ENCODE measurements at regions not wholly inside any gene's neighbourhood (a gene's known extent, or its start where the extent isn't known, plus 50 kb on each side); places are given as distances from the start of the nearest gene placed in this dataset.

DNA sequence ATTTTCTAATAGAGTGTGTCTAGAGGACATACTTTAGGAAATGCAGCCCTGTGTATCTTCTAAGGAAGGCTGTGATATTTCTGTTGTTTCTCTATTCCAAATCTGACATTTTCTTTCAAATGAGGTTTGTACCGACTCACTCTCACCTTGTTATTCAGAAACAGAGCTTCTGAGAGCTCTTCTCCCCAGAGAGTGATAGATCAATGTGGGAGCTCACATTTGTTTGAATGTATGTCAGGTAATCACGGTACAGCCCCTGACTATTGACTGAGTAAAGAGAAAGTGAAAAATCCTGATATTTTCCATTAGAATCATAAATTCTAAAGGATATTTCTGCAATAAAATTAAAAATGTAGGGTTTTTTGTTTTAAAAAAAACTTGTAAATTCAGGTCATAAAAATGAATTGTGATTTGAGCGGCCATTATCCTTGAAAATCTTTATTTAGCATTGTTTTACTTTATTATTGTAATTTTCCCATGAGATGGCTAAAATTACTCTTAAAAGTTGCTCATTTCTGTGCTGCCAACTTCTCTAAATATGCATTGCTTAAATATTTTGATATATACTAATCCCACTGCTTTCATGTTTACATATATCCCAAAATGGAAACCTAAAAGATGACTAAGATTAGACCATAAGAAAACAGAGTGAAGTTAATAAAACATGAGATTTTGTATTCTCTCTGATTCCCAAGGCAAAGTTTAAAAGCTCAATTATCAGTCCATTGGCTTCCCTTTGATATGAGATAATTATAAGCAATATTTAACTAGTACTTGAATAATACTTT lies 1226.8 kb upstream of the CITED2 start:
- DNase-seq, result no peak

DNA sequence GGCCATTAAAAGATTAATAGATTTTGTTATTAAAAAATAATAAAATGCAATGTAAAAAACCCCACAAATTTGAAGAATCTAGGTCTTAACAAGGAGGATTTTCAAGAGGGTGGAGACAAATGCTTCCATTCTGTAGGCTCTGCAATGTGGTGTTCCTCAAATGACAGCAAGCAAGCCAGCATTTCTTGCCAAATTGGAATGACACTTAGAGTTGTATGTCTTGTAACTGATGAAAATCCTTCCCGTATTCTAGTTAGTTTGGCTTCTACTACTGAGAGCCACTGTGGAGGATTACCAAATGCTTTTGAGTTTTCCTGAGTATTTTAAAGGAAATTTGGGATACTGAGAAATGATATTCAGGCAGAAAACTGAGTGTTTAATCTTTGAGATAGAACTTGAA lies 1225.5 kb upstream of the CITED2 start:
- peak; percentile 41 for DNase-seq

DNA sequence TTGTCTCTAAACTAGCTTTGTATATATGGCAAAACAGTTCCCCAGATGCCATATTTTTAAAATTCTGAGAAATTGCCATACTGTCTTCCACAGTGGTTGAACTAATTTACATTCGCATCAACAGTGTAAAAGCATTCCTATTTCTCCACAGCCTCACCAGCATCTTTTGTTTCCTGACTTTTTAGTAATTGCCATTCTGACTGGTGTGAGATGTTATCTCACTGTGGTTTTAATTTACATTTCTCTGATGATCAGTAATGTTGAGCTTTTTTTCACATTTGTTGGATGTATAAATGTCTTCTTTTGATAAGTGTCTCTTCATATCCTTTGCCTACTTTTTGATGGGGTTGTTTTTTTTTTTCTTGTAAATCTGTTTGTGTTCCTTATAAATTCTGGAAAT lies 1222.7 kb upstream of the CITED2 start:
- DNase-seq, result no peak

DNA sequence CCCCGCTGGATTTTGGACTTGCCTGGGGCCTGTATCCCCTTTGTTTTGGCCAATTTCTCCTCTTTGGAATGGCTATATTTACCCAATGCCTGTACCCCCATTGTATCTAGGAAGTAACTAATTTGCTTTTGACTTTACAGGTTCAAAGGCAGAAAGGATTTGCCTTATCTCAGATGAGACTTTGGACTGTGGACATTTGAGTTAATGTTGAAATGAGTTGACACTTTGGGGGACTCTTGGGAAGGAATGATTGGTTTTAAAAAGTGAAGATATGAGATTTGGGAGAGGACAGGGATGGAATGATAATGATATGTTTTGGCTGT lies 1220.3 kb upstream of the CITED2 start:
- DNase-seq, result no peak

DNA sequence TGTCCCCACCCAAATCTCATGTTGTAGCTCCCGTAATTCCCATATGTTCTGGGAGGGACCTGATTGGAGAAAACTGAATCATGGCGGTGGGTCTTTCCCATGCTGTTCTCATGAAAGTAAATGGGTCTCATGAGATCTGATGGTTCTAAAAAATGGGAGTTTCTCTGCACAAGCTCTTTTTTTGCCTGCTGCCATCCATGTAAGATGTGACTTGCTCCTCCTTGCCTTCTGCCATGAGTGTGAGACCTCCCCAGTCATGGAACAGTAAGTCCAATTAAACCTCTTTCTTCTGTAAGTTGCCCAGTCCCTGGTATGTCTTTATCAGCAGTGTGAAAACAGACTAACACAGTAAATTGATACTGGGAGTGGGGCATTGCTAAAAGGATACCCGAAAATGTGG lies 1218.4 kb upstream of the CITED2 start:
- DNase-seq, result no peak

DNA sequence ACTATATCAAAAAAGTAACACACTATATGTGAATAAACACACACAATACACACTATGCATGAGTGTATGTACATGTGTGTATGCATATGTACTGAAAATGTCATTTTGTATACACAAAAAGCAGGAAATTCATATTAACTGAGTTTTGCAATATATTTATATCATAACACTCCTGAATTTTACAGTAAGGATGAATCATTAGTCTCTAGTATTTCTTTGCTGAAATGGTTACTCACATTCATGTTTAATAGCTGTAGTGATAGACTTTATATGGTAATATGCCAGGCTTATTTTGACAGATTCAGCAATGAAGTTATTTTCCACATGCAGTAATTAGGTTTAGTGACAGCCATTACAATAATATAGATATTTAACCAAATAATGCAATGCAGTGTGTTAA lies 1216.2 kb upstream of the CITED2 start:
- DNase-seq, result no peak

DNA sequence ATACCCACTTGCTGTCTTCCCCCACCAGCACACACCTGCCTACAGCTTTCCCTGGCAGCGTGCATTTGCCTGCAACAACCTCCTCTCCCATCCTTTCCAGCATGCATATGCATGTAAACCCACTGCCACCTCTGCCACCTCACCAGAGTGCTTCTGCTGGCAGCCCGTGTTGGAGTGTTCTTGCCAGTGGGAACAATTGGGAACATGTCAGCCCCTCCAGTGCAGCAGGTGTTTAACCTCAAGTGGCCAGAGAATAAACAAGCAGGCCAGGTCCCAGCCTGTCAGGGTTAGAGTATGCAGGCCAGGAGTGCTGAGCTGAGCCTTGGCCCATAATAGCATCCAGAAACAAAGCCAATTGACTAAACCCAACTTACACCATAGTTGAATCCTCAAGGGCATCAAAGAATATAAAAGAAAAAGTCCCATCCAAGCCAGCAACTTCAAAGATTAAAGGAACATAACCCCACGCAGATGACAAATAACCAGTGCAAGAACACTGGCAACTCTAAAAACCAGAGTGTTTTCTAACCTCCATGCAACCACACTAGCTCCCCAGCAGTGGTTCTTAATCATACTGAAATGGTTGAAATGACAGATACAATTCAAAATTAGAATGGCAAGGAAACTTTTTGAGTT lies 1212.1 kb upstream of the CITED2 start:
- no peak for DNase-seq

DNA sequence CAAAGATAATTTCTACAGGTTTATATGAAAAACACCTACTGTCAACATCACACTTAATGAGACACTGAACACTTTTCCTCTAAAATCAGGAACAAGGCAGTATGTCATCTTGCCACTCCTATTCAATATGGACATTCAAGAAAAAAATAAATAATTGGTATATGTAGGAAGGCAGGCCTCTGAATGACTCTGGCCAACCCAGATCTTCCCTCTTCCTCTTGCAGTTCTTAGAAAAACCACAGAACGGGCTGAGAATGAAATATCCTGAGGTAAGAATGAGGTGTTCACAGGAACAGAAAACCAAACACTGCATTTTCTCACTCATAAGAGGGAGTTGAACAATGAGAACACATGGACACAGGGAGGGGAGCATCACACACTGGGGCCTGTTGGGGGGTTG lies 1207.2 kb upstream of the CITED2 start:
- no peak for DNase-seq

DNA sequence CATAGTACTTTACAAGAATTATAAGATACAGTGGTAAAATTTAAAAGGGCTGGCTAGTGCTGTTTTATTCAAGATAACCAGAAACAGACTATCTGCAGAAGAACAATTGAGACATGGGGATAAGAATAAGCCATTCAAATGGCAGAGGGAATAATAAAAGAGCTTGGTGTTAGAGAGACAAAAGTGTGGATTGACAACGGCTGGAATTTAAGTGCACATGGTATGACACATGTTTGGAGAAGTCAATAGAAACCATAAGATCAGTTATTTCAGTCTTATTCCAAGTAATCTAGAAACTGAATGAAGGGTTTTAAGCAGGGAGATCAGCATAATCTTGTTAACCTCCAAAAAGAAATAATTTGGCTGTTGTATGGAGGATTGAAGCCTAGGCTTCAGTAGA lies 1205.5 kb upstream of the CITED2 start:
- DNase-seq, result no peak

DNA sequence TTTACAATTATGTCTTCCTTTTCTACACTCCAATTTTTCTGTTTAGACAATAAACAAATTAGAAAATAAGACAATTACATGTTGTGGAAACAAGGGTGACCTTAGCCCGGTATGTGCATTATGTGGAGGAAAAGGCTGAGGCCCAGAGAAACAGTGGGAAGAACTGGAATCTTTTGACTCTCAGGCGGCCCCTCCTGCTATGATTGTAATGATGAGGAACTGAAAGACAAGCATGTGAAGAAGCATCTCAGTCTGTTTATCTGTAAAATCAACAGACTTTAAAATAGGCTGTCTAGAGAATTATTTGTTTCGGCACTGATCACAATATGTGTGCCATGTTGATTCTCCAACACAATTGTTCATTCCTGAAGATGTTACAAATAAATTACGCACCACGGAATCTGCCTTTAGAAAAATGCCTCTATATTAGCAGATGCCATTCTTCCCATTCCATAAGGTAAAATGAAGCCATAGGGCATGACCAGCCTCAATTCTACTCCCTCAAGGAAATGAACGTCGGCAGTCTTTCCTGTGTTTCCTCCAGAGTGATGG lies 1201.6 kb upstream of the CITED2 start:
- DNase-seq, result no peak

DNA sequence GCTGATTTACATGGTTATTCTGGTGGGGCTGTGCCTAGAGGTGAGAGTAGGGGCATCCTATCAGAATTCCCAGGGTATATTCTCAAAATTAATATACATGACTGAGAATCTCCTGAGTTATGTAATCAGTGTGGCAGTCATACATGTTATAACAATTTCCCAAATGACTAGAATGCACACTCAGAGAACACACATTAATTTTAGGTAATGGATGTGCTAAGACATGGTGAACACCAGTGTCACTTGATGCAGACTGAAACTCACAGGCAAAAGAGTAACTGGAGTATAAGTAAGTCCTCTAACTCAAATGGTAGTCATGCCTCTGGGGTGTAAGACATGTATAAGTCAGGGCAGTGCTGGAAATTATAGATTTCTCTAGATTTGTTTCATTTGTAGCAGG lies 1198.4 kb upstream of the CITED2 start:
- DNase-seq, result no peak

DNA sequence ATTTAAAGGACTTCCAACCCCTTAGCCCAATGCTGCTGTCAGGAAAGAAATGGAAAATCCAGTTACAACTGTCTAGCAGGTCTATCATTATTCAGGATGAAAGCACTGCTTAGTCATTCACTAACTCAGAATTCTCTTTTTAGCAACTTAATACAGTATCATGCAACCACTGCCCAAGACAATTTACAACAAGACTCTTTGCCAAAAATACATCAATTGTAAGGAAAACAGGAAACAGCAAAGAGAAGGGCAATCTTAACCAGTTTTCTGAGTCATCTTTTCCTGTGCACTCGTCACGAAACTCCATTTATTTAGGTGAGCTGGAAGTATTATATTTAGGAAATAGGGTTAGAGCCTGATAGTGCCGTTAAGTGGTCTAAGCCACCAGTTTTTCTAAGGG lies 1197.7 kb upstream of the CITED2 start:
- DNase-seq, result peak; percentile 14

DNA sequence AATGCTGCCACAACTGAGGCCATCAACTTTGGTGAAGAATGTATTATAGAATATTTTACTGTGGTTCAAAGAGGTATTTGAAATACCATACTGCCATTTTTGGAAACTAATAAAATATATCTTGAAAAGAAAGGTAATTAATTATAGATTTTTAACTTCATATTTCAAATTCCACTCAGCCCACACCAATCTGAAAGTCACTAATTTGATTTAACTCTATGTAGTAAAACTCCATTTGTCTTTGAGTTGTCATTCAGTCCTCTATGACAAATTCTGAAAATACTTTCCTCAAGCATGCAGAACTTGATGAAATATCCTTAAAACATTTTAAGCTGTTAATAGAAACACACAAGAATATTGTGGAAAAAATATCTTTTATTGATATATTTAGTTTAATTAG lies 1196.7 kb upstream of the CITED2 start:
- no peak for DNase-seq

DNA sequence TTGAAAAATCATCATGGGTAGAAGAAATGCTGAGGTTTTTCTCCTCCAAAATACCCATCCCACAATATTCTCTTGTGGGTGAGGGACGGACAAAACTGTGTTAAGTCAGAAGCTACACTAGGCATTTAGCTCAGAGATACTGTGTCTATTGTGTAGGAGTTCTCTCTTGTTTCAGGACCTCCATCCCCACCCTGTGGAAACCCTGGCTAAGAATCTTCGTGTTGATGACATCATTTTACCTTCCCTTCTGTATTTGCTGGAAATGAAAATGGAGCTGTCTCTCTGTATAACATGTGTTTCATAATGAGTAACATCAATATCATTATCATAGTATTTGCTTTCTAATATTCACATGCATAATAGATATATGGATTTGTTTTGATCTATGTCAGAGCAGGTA lies 1193.0 kb upstream of the CITED2 start:
- peak; percentile 14 for DNase-seq

DNA sequence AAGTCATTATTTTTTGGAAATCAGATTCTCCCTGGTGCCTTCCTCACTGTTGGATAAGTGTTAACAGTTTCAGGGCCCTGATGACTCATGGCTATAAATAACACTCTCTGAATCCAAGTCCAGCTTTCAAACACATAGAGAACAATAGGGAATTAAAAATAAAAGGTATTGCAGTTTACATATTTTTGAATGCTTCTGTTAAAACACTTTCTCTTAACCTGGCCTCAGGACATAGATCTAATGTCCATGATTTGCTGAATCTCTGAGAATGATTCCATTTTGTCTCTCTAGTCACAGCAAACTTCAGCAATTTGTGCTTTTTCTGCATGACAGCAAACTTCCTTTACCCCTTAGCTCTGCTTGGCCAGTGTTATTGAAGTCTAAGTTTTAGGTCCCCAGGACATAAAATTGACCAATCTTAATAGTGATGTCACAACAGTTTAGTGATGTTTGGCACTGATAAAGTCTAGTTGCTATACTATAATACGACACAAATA lies 1192.4 kb upstream of the CITED2 start:
- DNase-seq, result peak; percentile 27

DNA sequence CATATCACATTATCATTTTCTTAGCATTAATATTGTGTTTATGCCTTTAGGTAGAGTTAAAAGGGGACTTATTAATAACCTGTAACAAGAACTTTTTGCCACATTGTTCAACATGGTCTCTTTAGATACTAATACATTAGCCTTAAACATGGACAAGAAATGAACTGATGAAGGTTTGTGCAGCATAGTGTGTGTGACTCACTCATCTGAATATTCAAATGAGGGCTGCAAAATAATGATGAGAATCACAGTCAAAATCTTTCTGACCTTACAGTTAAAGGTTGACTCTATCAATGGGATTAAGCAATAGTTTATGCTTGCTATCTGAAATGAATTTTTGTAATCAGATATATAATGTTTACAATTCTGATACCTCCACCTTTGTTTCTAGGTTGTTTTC lies 1189.3 kb upstream of the CITED2 start:
- DNase-seq, result no peak

DNA sequence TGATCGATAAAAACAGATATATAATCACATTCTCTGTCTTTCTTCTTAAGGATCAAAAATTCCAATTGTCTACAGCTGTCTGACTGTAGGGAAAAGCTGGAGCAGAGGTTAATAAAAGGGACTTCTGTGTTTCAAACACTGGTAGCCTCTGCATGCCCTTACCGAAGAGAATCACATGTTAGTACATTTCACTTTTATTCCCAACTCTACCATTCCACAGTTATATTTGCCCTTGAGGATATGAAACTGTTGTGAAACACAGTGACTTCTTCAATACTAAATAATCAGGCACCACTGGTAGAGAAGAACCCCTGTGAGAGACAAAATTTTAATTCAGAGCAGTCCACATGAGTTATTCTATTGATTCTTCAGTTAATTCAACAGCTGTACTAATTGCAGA lies 1187.3 kb upstream of the CITED2 start:
- no peak for DNase-seq

DNA sequence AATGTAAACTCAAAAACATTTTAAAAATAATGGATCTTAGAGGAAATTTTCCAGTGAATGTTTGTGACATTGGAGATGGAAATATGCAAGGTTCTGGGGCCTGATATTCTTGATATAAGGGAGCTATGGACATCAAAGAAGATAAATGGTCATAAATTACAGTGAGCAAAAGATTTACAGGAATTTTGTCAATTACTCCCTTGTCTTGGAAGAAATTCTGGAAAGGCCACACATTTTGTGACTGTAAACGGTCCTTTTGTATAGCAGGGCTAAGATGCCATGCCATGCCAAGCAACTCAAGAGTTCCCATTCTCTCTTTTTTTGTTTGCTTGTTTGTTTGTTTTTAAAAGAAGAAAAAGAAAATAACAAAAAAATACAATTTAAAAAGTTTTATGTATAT lies 1186.2 kb upstream of the CITED2 start:
- no peak for DNase-seq

DNA sequence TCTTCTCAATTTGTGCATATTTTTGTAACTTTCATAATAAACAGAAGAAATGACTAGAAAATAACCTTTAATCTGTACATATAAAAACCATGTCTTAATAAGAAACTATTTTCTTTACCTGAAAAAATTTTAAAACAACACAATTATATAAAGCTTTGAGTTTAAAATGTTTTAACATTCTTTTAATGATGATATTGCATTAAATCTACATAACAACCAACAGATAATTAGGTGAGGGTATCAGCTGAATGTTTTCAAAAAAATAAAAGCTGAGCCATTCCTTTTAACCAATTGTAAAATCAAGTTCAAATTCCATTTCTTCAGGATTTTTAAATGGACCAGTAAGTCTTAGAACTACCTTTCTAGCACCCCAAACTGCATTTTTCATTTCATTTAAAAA lies 1185.0 kb upstream of the CITED2 start:
- no peak for DNase-seq

DNA sequence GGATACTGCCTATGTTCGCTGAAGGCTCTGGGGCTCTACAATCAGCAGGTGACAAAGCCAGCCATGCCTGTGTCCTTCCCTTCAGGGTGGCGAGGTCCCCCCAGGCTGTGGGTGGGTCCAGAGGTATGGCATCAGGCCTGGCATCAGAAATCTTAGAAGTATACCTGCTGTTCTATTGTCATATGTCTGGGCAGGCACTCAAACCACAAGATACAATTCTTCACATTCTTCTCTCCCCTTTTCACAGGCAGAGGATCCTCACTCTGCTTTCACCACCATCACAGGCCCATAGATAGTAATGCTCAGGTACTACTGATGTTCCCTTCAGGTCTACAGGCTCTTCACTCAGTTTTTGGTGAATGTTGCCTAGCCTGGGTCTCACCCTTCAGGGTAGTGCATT lies 1180.0 kb upstream of the CITED2 start:
- no peak for DNase-seq

DNA sequence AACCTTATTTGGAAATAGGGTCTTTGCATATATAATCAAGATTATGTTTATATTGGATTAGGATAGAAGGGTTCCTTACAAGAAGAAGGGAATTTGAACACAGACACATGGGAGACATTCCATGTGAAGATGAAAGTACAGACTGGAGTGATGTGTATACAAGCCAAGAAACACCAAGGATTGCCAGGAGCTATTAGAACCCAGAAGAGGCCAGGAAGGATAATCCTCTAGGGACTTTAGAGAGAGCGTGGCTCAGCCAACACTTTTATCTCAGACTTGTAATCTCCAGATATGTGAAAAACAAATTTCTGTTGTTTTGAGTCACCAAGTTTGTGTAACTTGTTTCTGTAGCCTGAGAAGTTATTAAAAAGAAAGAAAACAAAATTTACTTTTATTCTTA lies 1173.9 kb upstream of the CITED2 start:
- no peak for DNase-seq

DNA sequence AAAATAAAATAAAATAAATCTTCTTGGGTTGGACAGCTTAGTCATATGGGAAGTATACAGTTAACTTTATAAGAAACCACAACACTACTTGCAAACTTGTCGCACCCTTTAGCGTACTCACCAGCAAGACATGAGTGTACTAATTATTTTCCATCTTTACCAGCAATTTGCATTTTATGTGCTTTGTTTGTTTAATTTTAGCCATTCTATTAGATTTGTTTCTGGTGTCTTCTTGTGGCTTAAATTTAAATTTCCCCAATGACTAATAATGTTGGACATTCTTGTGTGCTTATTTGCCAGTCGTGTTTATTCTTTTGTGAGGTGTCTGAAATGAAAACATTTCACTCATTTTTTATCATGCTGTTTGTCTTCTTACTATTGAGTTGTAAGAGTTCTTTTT lies 1172.2 kb upstream of the CITED2 start:
- no peak for DNase-seq

DNA sequence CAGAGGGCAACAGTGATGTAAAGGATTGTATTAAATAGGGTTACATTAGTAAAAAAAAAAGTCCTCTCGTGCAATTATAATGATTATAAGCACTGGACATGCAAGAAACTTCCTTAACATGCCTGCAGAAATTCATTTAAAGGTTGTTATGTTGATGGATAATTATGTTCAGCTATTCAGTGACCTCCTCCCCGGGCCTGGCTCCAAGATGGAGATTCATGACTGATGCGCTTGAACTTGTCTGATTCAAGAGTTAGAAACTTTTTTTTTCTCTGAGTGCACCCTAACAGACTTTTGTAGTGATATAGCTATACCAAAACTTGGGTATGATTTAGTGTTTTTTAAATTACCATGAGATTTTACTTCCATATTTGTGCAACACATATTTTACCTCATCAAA lies 1170.0 kb upstream of the CITED2 start:
- no peak for DNase-seq

DNA sequence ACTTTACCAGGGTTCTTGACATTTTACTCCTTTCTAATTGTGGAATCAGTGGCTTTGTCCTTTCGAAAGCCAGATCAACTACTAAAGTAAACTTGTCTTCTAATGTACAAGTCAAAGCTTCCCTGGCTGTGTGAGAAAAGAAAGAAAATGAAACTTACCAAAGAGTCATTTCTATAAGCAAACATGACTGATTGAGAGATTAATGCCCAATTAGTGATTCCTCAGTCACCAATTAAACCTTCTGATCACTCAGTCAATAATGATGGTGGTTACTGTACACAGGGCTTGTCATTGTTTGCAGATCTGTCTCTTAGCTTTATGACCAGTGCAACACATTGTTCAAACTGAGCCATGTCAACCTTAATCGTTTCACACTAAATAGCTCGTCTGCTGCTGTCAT lies 1168.4 kb upstream of the CITED2 start:
- no peak for DNase-seq
